C4-2B (cell line): ENCODE measurements at regions not wholly inside any gene's neighbourhood (a gene's known extent, or its start where the extent isn't known, plus 50 kb on each side); places are given as distances from the start of the nearest gene placed in this dataset.

Source experiments
- CTCF ChIP-seq: fragments of 450-650 bp; conservative IDR thresholded peaks from 2 replicates; pipeline ENCODE4 v1.5.1; 2017; ENCODE audit warnings: mild to moderate bottlenecking
- ZFX ChIP-seq: fragments of 450-650 bp; IDR thresholded peaks from 2 replicates; pipeline ENCODE4 v1.6.1; 2017

- TF ChIP-seq CTCF (no peak), ZFX (no peak)
Observed at GRCh38 chr4:18767921-18768320, 746.4 kb upstream of the LCORL start.
